K562 (cell line): ENCODE measurements at regions not wholly inside any gene's neighbourhood (a gene's known extent, or its start where the extent isn't known, plus 50 kb on each side); places are given as distances from the start of the nearest gene placed in this dataset.
A peak's percentile ranks its signal among the peaks of the same experiment; 100 is the strongest.

Experiments
- ATAC-seq: fragments of 200-7000 bp; cut with Tn5 transposase; 3 replicates; pipeline ENCODE4 v1.9.1; 2020; ENCODE audit warnings: moderate library complexity
- BruUV-seq: library from RNA; stranded (reverse); fragments of 400-500 nt; replicated peaks from 2 replicates; lab custom pipeline; 2021; lab: Mats Ljungman, UMichigan
- CTCF ChIA-PET: fragments of 300-600 bp; formaldehyde crosslinking; extraction: SDS; loops from one replicate; lab custom pipeline; 2021; ENCODE audit warnings: low intra/inter-chr PET ratio; lab: Yijun Ruan, JAX
- POLR2A ChIA-PET: fragments of 300-600, 350-650 bp; sonication (Branson Sonifier 250); formaldehyde crosslinking; extraction: SDS; loops from one replicate; lab custom pipeline; 2021; ENCODE audit warnings: antibody characterized with exemption, inconsistent platforms; lab: Yijun Ruan, JAX
- DNase-seq, 4 experiments: peaks; one replicate each; pipeline versions ENCODE4 v3.0.0 to v3.0.0-alpha.2; 2011 to 2018; ENCODE audit warnings: low spot score in 3 of 4, mixed read lengths in 3 of 4; ENCODE audit errors: extremely low read depth in 1 of 4
- FAIRE-seq: peaks from 2 replicates; lab custom pipeline; 2011; peaks lifted over from hg19 to GRCh38; lab: Jason Lieb, UNC
- H2AFZ ChIP-seq: 2 replicates; pipeline ENCODE4 v1.6.0; 2011; ENCODE audit warnings: low read depth, low read length, control low read depth, inconsistent platforms
- H3K27ac ChIP-seq: fragments of 200-600 bp; 3 replicates; pipeline ENCODE4 v1.8.0; 2011; ENCODE audit warnings: low read depth, mild to moderate bottlenecking, control low read depth, inconsistent platforms, low read length, moderate library complexity, mixed read lengths; ENCODE audit errors: extremely low read depth
- H3K27me3 ChIP-seq, 2 experiments: fragments of 300-600 bp in 1 of 2; 2 replicates in 1 of 2; 3 replicates in 1 of 2; pipeline versions ENCODE4 v1.6.0 to v1.8.0; 2011; ENCODE audit warnings: inconsistent platforms in 2 of 2, low read length in 2 of 2, mild to moderate bottlenecking in 1 of 2, mixed read lengths in 1 of 2, moderate library complexity in 1 of 2; ENCODE audit not compliant: control insufficient read depth in 2 of 2, insufficient read depth in 2 of 2
- H3K36me3 ChIP-seq: fragments of 300-600 bp; 3 replicates; pipeline ENCODE4 v1.8.0; 2011; ENCODE audit warnings: mild to moderate bottlenecking, low read length, inconsistent platforms; ENCODE audit not compliant: control insufficient read depth, insufficient read depth
- H3K4me1 ChIP-seq, 2 experiments: fragments of 200-600 bp in 1 of 2; replicated peaks in 1 of 2; 2 replicates in 1 of 2; 3 replicates in 1 of 2; pipeline versions ENCODE4 v1.5.1 to v1.8.0; 2011; ENCODE audit warnings: inconsistent platforms in 2 of 2, low read length in 2 of 2, mild to moderate bottlenecking in 1 of 2, mixed read lengths in 1 of 2, moderate library complexity in 1 of 2; ENCODE audit not compliant: control insufficient read depth in 2 of 2, insufficient read depth in 2 of 2
- H3K4me2 ChIP-seq: 2 replicates; pipeline ENCODE4 v1.6.1; 2011; ENCODE audit warnings: low read length, control low read depth, inconsistent platforms, mixed read lengths; ENCODE audit not compliant: insufficient read depth
- H3K4me3 ChIP-seq: fragments of 200-600 bp; sonication (generic), shearing (Covaris generic); 2 replicates; pipeline ENCODE4 v1.5.1; 2016; ENCODE audit warnings: control low read depth, inconsistent platforms
- H3K79me2 ChIP-seq: fragments of 200-600 bp; 3 replicates; pipeline ENCODE4 v1.8.0; 2011; ENCODE audit warnings: low read length, inconsistent platforms; ENCODE audit not compliant: control insufficient read depth, insufficient read depth
- H3K9ac ChIP-seq, 2 experiments: 2 replicates each; pipeline versions ENCODE4 v1.6.0 to v1.6.1; 2011; ENCODE audit warnings: low read depth in 2 of 2, low read length in 2 of 2, control low read depth in 1 of 2, inconsistent platforms in 1 of 2, mild to moderate bottlenecking in 1 of 2, mixed read lengths in 1 of 2; ENCODE audit not compliant: insufficient read depth in 1 of 2
- H3K9me1 ChIP-seq: one replicate; pipeline ENCODE4 v1.6.0; 2011; ENCODE audit warnings: inconsistent platforms, mild to moderate bottlenecking, low read length, moderate library complexity; ENCODE audit not compliant: control insufficient read depth, insufficient read depth
- H3K9me3 ChIP-seq: replicated peaks from 2 replicates; pipeline ENCODE4 v1.5.1; 2011; ENCODE audit warnings: low read depth, low read length, inconsistent platforms; ENCODE audit not compliant: control insufficient read depth, insufficient read depth
- H4K20me1 ChIP-seq: replicated peaks from 2 replicates; pipeline ENCODE4 v1.6.1; 2011; ENCODE audit warnings: low read length, inconsistent platforms, mixed read lengths; ENCODE audit not compliant: control insufficient read depth, insufficient read depth
- CBX2 ChIP-seq: fragments of 200-600 bp; sonication (generic); IDR thresholded peaks from one replicate; pipeline ENCODE4 v1.6.1; 2012; ENCODE audit warnings: mild to moderate bottlenecking, low read length, inconsistent platforms; ENCODE audit not compliant: insufficient read depth, poor library complexity, severe bottlenecking
- CTBP1 ChIP-seq: fragments of 450-650 bp; IDR thresholded peaks from 2 replicates; pipeline ENCODE4 v1.6.1; 2016; ENCODE audit warnings: borderline replicate concordance
- DEAF1 ChIP-seq: fragments of 450-650 bp; formaldehyde crosslinking; IDR thresholded peaks from 2 replicates; pipeline ENCODE4 v1.4.0; 2020; ENCODE audit warnings: mild to moderate bottlenecking, moderate library complexity
- ETV5 ChIP-seq: sonication (generic); formaldehyde crosslinking; IDR thresholded peaks from 2 replicates; pipeline ENCODE4 v1.4.0; 2020; ENCODE audit warnings: low read depth, mild to moderate bottlenecking, missing genetic modification reagents
- JUND ChIP-seq, 2 experiments: IDR thresholded peaks; 2 replicates in 1 of 2; 3 replicates in 1 of 2; pipeline ENCODE4 v1.6.1; 2011; ENCODE audit warnings: borderline replicate concordance in 2 of 2, low read depth in 2 of 2, low read length in 2 of 2, improper control_type of control experiment in 1 of 2, missing biosample characterization in 1 of 2, missing genetic modification characterization in 1 of 2, missing genetic modification reagents in 1 of 2
- WGBS: fragments of 100-300 bp; shearing (Covaris generic); methylation state at CpG from one replicate; pipeline ENCODE4 v1.1.6; 2016; ENCODE audit warnings: low coverage, mixed read lengths; ENCODE audit not compliant: insufficient coverage; ENCODE audit errors: missing lambda C conversion rate; 5-methylcytosine and 5-hydroxymethylcytosine counted together
- in situ Hi-C: fragments of 300-500 bp; cut with MboI; formaldehyde crosslinking; loops from 4 replicates; pipeline ENCODE4 v1.15.0; 2018; ENCODE audit warnings: inconsistent platforms, mixed read lengths
- intact Hi-C: fragments of 100-400 bp; cut with micrococcal nuclease; formaldehyde crosslinking; loops from 2 replicates; pipeline ENCODE4 v1.14.2; 2022
- TF ChIP-seq, protein P1 (sequence below): sonication (generic); formaldehyde crosslinking; IDR thresholded peaks from 2 replicates; pipeline ENCODE4 v1.8.0; 2022; ENCODE audit warnings: mild to moderate bottlenecking, missing genetic modification reagents
- TF ChIP-seq, protein P2 (sequence below): fragments of 450-650 bp; conservative IDR thresholded peaks from 2 replicates; pipeline ENCODE4 v1.6.1; 2016; ENCODE audit warnings: missing genetic modification characterization, low read depth, mild to moderate bottlenecking, control low read depth, missing compliant biosample characterization

GRCh38 chr6:167766986-167767714 lies 59.6 kb upstream of the AFDN start:
- CTCF ChIA-PET = interaction anchor here (2.2 kb wide), 1 partner anchor 132 kb away, joined by 16 read pairs; no protein-coding TSS in a partner anchor
- H2AFZ ChIP-seq = no peak overlapping the region
- no peak overlapping the region for H3K9ac ChIP-seq
- no peak overlapping the region for H3K4me3 ChIP-seq
- BruUV-seq = no TSS peak
- peaks cover 87% of the 10 kb centered on the region in 2 experiments for H3K27me3 ChIP-seq
- intact Hi-C loops (loop anchor here (1.0 to 5.0 kb wide), 2 partner anchors 60 to 131 kb away; partner anchors contain the start of gene AFDN), in situ Hi-C loops (loop anchor here (5.0 kb wide), 1 partner anchor 130 kb away; no protein-coding TSS in a partner anchor)
- H3K4me2 ChIP-seq = peak overlapping the region; percentile 6; the same call in 1 of the 2 replicates
- no peaks in the 10 kb centered on the region for H3K36me3 ChIP-seq
- peaks cover 5% of the 10 kb centered on the region for H3K9me1 ChIP-seq
- POLR2A ChIA-PET = interaction anchor here (0.5 to 2.1 kb wide), 6 partner anchors 11 to 330 kb away, joined by 3 to 6 read pairs (median 4); no protein-coding TSS in a partner anchor
- H4K20me1 ChIP-seq = no peaks in the 10 kb centered on the region; the same call in none of the 2 replicates
- no peak overlapping the region for H3K27ac ChIP-seq
- ATAC-seq (peak; percentile 96), FAIRE-seq (peak; percentile 83), DNase-seq (peak; percentile 68 to 72 (median 72))
- H3K4me1 ChIP-seq = no peaks in the 10 kb centered on the region
- H3K79me2 ChIP-seq = no peaks in the 10 kb centered on the region
- 5% methylated on average over 29 of the region's 29 CpGs for WGBS
- H3K9me3 ChIP-seq = no peaks in the 10 kb centered on the region; the same call in 1 of the 2 replicates
- TF ChIP-seq, protein P1, sequence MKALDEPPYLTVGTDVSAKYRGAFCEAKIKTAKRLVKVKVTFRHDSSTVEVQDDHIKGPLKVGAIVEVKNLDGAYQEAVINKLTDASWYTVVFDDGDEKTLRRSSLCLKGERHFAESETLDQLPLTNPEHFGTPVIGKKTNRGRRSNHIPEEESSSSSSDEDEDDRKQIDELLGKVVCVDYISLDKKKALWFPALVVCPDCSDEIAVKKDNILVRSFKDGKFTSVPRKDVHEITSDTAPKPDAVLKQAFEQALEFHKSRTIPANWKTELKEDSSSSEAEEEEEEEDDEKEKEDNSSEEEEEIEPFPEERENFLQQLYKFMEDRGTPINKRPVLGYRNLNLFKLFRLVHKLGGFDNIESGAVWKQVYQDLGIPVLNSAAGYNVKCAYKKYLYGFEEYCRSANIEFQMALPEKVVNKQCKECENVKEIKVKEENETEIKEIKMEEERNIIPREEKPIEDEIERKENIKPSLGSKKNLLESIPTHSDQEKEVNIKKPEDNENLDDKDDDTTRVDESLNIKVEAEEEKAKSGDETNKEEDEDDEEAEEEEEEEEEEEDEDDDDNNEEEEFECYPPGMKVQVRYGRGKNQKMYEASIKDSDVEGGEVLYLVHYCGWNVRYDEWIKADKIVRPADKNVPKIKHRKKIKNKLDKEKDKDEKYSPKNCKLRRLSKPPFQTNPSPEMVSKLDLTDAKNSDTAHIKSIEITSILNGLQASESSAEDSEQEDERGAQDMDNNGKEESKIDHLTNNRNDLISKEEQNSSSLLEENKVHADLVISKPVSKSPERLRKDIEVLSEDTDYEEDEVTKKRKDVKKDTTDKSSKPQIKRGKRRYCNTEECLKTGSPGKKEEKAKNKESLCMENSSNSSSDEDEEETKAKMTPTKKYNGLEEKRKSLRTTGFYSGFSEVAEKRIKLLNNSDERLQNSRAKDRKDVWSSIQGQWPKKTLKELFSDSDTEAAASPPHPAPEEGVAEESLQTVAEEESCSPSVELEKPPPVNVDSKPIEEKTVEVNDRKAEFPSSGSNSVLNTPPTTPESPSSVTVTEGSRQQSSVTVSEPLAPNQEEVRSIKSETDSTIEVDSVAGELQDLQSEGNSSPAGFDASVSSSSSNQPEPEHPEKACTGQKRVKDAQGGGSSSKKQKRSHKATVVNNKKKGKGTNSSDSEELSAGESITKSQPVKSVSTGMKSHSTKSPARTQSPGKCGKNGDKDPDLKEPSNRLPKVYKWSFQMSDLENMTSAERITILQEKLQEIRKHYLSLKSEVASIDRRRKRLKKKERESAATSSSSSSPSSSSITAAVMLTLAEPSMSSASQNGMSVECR (CRISPR knock-in tag) = 0 out of 2 replicates have a peak, but pooled peaks have one; percentile 29
- TF ChIP-seq JUND (IDR thresholded peaks at IDR 0.05; ENCODE audit: borderline replicate concordance, low read depth, low read length) (0 out of 2 replicates have a peak, but pooled peaks have one; percentile 12), JUND (tag; IDR thresholded peaks at IDR 0.05; ENCODE audit: borderline replicate concordance, low read depth, low read length) (no peak), CTBP1 (peak; percentile 77), ETV5 (CRISPR knock-in tag) (0 out of 2 replicates have a peak, but pooled peaks have one; percentile 23), CBX2 (no peak), DEAF1 (CRISPR knock-in tag) (peak; percentile 26; the same call in 1 of the 2 replicates)
- TF ChIP-seq, protein P2, sequence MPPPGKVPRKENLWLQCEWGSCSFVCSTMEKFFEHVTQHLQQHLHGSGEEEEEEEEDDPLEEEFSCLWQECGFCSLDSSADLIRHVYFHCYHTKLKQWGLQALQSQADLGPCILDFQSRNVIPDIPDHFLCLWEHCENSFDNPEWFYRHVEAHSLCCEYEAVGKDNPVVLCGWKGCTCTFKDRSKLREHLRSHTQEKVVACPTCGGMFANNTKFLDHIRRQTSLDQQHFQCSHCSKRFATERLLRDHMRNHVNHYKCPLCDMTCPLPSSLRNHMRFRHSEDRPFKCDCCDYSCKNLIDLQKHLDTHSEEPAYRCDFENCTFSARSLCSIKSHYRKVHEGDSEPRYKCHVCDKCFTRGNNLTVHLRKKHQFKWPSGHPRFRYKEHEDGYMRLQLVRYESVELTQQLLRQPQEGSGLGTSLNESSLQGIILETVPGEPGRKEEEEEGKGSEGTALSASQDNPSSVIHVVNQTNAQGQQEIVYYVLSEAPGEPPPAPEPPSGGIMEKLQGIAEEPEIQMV = 0 out of 2 replicates have a peak, but pooled peaks have one; percentile 24
